IMR-90 (cell line): ENCODE measurements at regions not wholly inside any gene's neighbourhood (a gene's known extent, or its start where the extent isn't known, plus 50 kb on each side); places are given as distances from the start of the nearest gene placed in this dataset.

Source experiments
- ATAC-seq: fragments of 200-7000 bp; cut with Tn5 transposase; 2 replicates; pipeline ENCODE4 v1.9.1; 2020; ENCODE audit warnings: low read depth, mild to moderate bottlenecking, moderate library complexity
- BruUV-seq: library from RNA; stranded (reverse); fragments of 400-500 nt; replicated peaks from 2 replicates; lab custom pipeline; 2021; lab: Mats Ljungman, UMichigan
- CTCF ChIA-PET: fragments of 300-600 bp; formaldehyde crosslinking; extraction: SDS; loops from one replicate; lab custom pipeline; 2021; ENCODE audit warnings: antibody characterized with exemption; lab: Yijun Ruan, JAX
- POLR2A ChIA-PET: fragments of 300-600 bp; sonication (Branson Sonifier 250); formaldehyde crosslinking; loops from one replicate; lab custom pipeline; 2022; ENCODE audit warnings: antibody characterized with exemption; ENCODE audit not compliant: unreplicated experiment; lab: Charles Lee
- DNase-seq: peaks from one replicate; pipeline ENCODE4 v3.0.0; 2013
- H2AFZ ChIP-seq: replicated peaks from 2 replicates; pipeline ENCODE3; 2013; ENCODE audit warnings: low read length, mild to moderate bottlenecking; ENCODE audit not compliant: poor library complexity
- H2AK5ac ChIP-seq: 2 replicates; pipeline ENCODE4 v1.6.1; 2013; ENCODE audit warnings: low read depth, low read length, inconsistent platforms
- H2AK9ac ChIP-seq: replicated peaks from 2 replicates; pipeline ENCODE3; 2013; ENCODE audit warnings: mild to moderate bottlenecking, low read depth, low read length, moderate library complexity; ENCODE audit not compliant: poor library complexity
- H2BK120ac ChIP-seq: 2 replicates; pipeline ENCODE4 v1.6.1; 2013; ENCODE audit warnings: low read depth, low read length, inconsistent platforms
- H2BK15ac ChIP-seq: 3 replicates; pipeline ENCODE4 v1.6.1; 2013; ENCODE audit warnings: low read depth, low read length, inconsistent platforms
- H2BK20ac ChIP-seq: 2 replicates; pipeline ENCODE4 v1.6.1; 2013; ENCODE audit warnings: low read depth, mild to moderate bottlenecking, inconsistent platforms, low read length, moderate library complexity
- H2BK5ac ChIP-seq: 2 replicates; pipeline ENCODE4 v1.6.1; 2013; ENCODE audit warnings: mild to moderate bottlenecking, low read depth, low read length, inconsistent platforms; ENCODE audit not compliant: poor library complexity, severe bottlenecking
- H3K14ac ChIP-seq: replicated peaks from 2 replicates; pipeline ENCODE4 v1.6.1; 2013; ENCODE audit warnings: low read depth, low read length, inconsistent platforms
- H3K18ac ChIP-seq: 2 replicates; pipeline ENCODE4 v1.6.1; 2013; ENCODE audit warnings: low read depth, low read length, control low read depth
- H3K23ac ChIP-seq: 2 replicates; pipeline ENCODE4 v1.6.1; 2013; ENCODE audit warnings: low read depth, low read length, inconsistent platforms
- H3K27ac ChIP-seq: 2 replicates; pipeline ENCODE4 v1.5.1; 2013; ENCODE audit warnings: mild to moderate bottlenecking, control low read depth, low read length; ENCODE audit not compliant: insufficient read depth
- H3K27me3 ChIP-seq: 2 replicates; pipeline ENCODE4 v1.6.1; 2013; ENCODE audit warnings: low read length; ENCODE audit not compliant: control insufficient read depth, insufficient read depth
- H3K36me3 ChIP-seq: 2 replicates; pipeline ENCODE4 v1.6.1; 2013; ENCODE audit warnings: low read length, mixed read lengths; ENCODE audit not compliant: control insufficient read depth, insufficient read depth
- H3K4ac ChIP-seq: 2 replicates; pipeline ENCODE4 v1.6.1; 2013; ENCODE audit warnings: low read depth, low read length, inconsistent platforms
- H3K4me1 ChIP-seq: 2 replicates; pipeline ENCODE4 v1.6.1; 2013; ENCODE audit warnings: low read length, mixed read lengths; ENCODE audit not compliant: control insufficient read depth, insufficient read depth
- H3K4me2 ChIP-seq: 2 replicates; pipeline ENCODE4 v1.6.1; 2013; ENCODE audit warnings: low read depth, mild to moderate bottlenecking, control low read depth, low read length, moderate library complexity
- H3K4me3 ChIP-seq: 2 replicates; pipeline ENCODE4 v1.5.1; 2013; ENCODE audit warnings: low read depth, mild to moderate bottlenecking, control low read depth, low read length, moderate library complexity; ENCODE audit not compliant: insufficient read depth
- H3K56ac ChIP-seq: 2 replicates; pipeline ENCODE4 v1.6.1; 2013; ENCODE audit warnings: low read length, inconsistent platforms; ENCODE audit not compliant: insufficient read depth; ENCODE audit errors: extremely low read depth
- H3K79me1 ChIP-seq, 2 experiments: 2 replicates each; pipeline ENCODE4 v1.6.1; 2013; ENCODE audit warnings: low read length in 2 of 2, inconsistent platforms in 1 of 2, low read depth in 1 of 2
- H3K9ac ChIP-seq: 2 replicates; pipeline ENCODE4 v1.6.1; 2013; ENCODE audit warnings: low read depth, low read length, control low read depth
- H3K9me1 ChIP-seq: 2 replicates; pipeline ENCODE4 v1.6.1; 2013; ENCODE audit warnings: low read length, inconsistent platforms; ENCODE audit not compliant: insufficient read depth
- H3K9me3 ChIP-seq: 2 replicates; pipeline ENCODE4 v1.6.1; 2013; ENCODE audit warnings: low read length; ENCODE audit not compliant: control insufficient read depth, insufficient read depth
- H4K20me1 ChIP-seq: 2 replicates; pipeline ENCODE4 v1.6.1; 2013; ENCODE audit warnings: low read length, inconsistent platforms; ENCODE audit not compliant: insufficient read depth
- H4K5ac ChIP-seq: 2 replicates; pipeline ENCODE4 v1.6.1; 2013; ENCODE audit warnings: mild to moderate bottlenecking, low read depth, low read length, control low read depth
- H4K8ac ChIP-seq, 2 experiments: 2 replicates each; pipeline ENCODE4 v1.6.1; 2013; ENCODE audit warnings: low read depth in 2 of 2, low read length in 2 of 2, control low read depth in 1 of 2, inconsistent platforms in 1 of 2
- H4K91ac ChIP-seq: 2 replicates; pipeline ENCODE4 v1.6.1; 2013; ENCODE audit warnings: low read depth, low read length, inconsistent platforms; ENCODE audit not compliant: insufficient read depth
- BHLHE40 ChIP-seq: fragments of 150-350 bp; IDR thresholded peaks from 2 replicates; pipeline ENCODE4 v1.6.1; 2016; ENCODE audit warnings: mild to moderate bottlenecking, low read depth, low read length
- CEBPB ChIP-seq: IDR thresholded peaks from 2 replicates; pipeline ENCODE4 v1.6.1; 2012; ENCODE audit warnings: low read depth, low read length, improper control_type of control experiment
- CHD1 ChIP-seq: IDR thresholded peaks from 2 replicates; pipeline ENCODE4 v1.6.1; 2012; ENCODE audit warnings: low read depth, low read length, improper control_type of control experiment
- CTCF ChIP-seq: conservative IDR thresholded peaks from 2 replicates; pipeline ENCODE4 v1.5.1; 2012; ENCODE audit warnings: mild to moderate bottlenecking, low read depth, low read length, improper control_type of control experiment
- ELK1 ChIP-seq: fragments of 150-350 bp; IDR thresholded peaks from 2 replicates; pipeline ENCODE4 v1.6.1; 2016; ENCODE audit warnings: low read depth, mild to moderate bottlenecking, low read length, moderate library complexity, borderline replicate concordance
- FOS ChIP-seq: fragments of 150-350 bp; IDR thresholded peaks from 2 replicates; pipeline ENCODE4 v1.6.1; 2016; ENCODE audit warnings: low read depth, low read length
- MAFK ChIP-seq: IDR thresholded peaks from 2 replicates; pipeline ENCODE4 v1.6.1; 2012; ENCODE audit warnings: low read depth, low read length, improper control_type of control experiment
- MAZ ChIP-seq: IDR thresholded peaks from 2 replicates; pipeline ENCODE4 v1.6.1; 2012; ENCODE audit warnings: low read depth, mild to moderate bottlenecking, low read length, improper control_type of control experiment, moderate library complexity, borderline replicate concordance
- MXI1 ChIP-seq: IDR thresholded peaks from 2 replicates; pipeline ENCODE4 v1.6.1; 2012; ENCODE audit warnings: low read depth, mild to moderate bottlenecking, low read length, moderate library complexity, borderline replicate concordance
- NFE2L2 ChIP-seq: fragments of 150-350 bp; IDR thresholded peaks from 2 replicates; pipeline ENCODE4 v1.6.1; 2016; ENCODE audit warnings: low read depth, mild to moderate bottlenecking, low read length
- POLR2A ChIP-seq: IDR thresholded peaks from 2 replicates; pipeline ENCODE4 v1.6.1; 2012; ENCODE audit warnings: mild to moderate bottlenecking, low read depth, low read length
- RAD21 ChIP-seq: IDR thresholded peaks from 2 replicates; pipeline ENCODE4 v1.6.1; 2012; ENCODE audit warnings: low read length, improper control_type of control experiment
- RCOR1 ChIP-seq: IDR thresholded peaks from 2 replicates; pipeline ENCODE4 v1.6.1; 2012; ENCODE audit warnings: mild to moderate bottlenecking, low read length, improper control_type of control experiment; ENCODE audit not compliant: insufficient replicate concordance
- RFX5 ChIP-seq: IDR thresholded peaks from 2 replicates; pipeline ENCODE4 v1.8.0; 2012; ENCODE audit warnings: low read depth, mild to moderate bottlenecking, low read length, moderate library complexity
- SMC3 ChIP-seq: fragments of 150-350 bp; IDR thresholded peaks from 2 replicates; pipeline ENCODE4 v1.6.1; 2016; ENCODE audit warnings: low read depth, mild to moderate bottlenecking, antibody characterized with exemption, low read length, moderate library complexity
- USF2 ChIP-seq: fragments of 150-350 bp; IDR thresholded peaks from 2 replicates; pipeline ENCODE4 v1.6.1; 2017; ENCODE audit warnings: mild to moderate bottlenecking, antibody characterized with exemption, low read length, low read depth
- WGBS, 2 experiments: methylation state at CpG; one replicate each; pipeline versions ENCODE4 v1.1.5 to v1.1.7; 2013; ENCODE audit warnings: missing lambda C conversion rate in 2 of 2; ENCODE audit not compliant: insufficient read length in 1 of 2; ENCODE audit errors: extremely low coverage in 2 of 2; 5-methylcytosine and 5-hydroxymethylcytosine counted together
- dilution Hi-C: fragments of 300-500 bp; cut with HindIII; formaldehyde crosslinking; loops from one replicate; pipeline ENCODE4 v1.14.3; 2018; ENCODE audit warnings: low sequenced_read_pairs; ENCODE audit not compliant: unreplicated experiment
- in situ Hi-C: fragments of 300-500 bp; cut with MboI; formaldehyde crosslinking; loops from 3 replicates; pipeline ENCODE4 v1.14.3; 2019; ENCODE audit warnings: low sequenced_read_pairs, inconsistent platforms, mixed read lengths
- intact Hi-C: fragments of 100-400 bp; cut with micrococcal nuclease; formaldehyde crosslinking; loops from 2 replicates; pipeline ENCODE4 v1.10.0; 2022

- POLR2A ChIA-PET: no interaction called here
- 60% methylated on average over 1 of the region's 2 CpGs; no CpG with 5 or more reads in 1 of the 2 experiments for WGBS, 2 experiments
- no peak overlapping the region for H3K4me2 ChIP-seq
Measured at GRCh38 chr13:86946734-86947133, 724.4 kb upstream of the SLITRK5 start.

More at GRCh38 chr13:86946734-86947133, 724.4 kb upstream of the SLITRK5 start:
- Histone ChIP-seq H2AK5ac (no peak overlapping the region), H3K79me1 (no peaks in the 10 kb centered on the region), H3K9ac (no peak overlapping the region), H2BK15ac (no peak overlapping the region), H3K9me1 (no peaks in the 10 kb centered on the region), H4K91ac (no peak overlapping the region), H3K27ac (no peak overlapping the region), H3K14ac (no peak overlapping the region), H3K23ac (no peak overlapping the region), H3K56ac (no peak overlapping the region), H2AFZ (no peak overlapping the region), H4K8ac (no peak overlapping the region), H2BK120ac (no peak overlapping the region), H3K4me1 (no peaks in the 10 kb centered on the region), H4K5ac (no peak overlapping the region), H2AK9ac (no peak overlapping the region), H3K4ac (no peak overlapping the region), H2BK20ac (no peak overlapping the region), H3K36me3 (no peaks in the 10 kb centered on the region), H3K18ac (no peak overlapping the region), H2BK5ac (no peak overlapping the region), H3K9me3 (no peaks in the 10 kb centered on the region), H3K4me3 (no peak overlapping the region), H3K27me3 (no peaks in the 10 kb centered on the region), H4K20me1 (no peaks in the 10 kb centered on the region)
- ATAC-seq: no peak
- intact Hi-C loops (no loop called here), dilution Hi-C loops (no loop called here), in situ Hi-C loops (no loop called here)
- DNase-seq: no peak
- CTCF ChIA-PET: interaction anchor here (0.5 kb wide), 1 partner anchor 304 kb away, joined by 3 read pairs; no protein-coding TSS in a partner anchor
- BruUV-seq: no TSS peak
- no peak for TF ChIP-seq ELK1
- TF ChIP-seq USF2: no peak
- no peak for TF ChIP-seq CTCF
- no peak for TF ChIP-seq BHLHE40
- no peak for TF ChIP-seq MAFK
- TF ChIP-seq MAZ: no peak
- no peak for TF ChIP-seq RFX5
- TF ChIP-seq POLR2A: no peak
- TF ChIP-seq CEBPB: no peak
- TF ChIP-seq CHD1: no peak
- TF ChIP-seq RAD21: no peak
- TF ChIP-seq FOS: no peak
- no peak for TF ChIP-seq MXI1
- no peak for TF ChIP-seq NFE2L2
- no peak for TF ChIP-seq RCOR1
- TF ChIP-seq SMC3: no peak
